ENCODE measurements at regions not wholly inside any gene's neighbourhood (a gene's known extent, or its start where the extent isn't known, plus 50 kb on each side); places are given as distances from the start of the nearest gene placed in this dataset.

- TF ChIP-seq CTCF (IDR thresholded peaks at IDR 0.05) = no peak
- H3K4me3 ChIP-seq = no peak overlapping the region
- no peak overlapping the region for H3K27ac ChIP-seq
- no peak for DNase-seq (ENCODE audit: low spot score)
Observed at GRCh38 chr9:108080285-108080684, 590.7 kb upstream of the KLF4 start.

DNA sequence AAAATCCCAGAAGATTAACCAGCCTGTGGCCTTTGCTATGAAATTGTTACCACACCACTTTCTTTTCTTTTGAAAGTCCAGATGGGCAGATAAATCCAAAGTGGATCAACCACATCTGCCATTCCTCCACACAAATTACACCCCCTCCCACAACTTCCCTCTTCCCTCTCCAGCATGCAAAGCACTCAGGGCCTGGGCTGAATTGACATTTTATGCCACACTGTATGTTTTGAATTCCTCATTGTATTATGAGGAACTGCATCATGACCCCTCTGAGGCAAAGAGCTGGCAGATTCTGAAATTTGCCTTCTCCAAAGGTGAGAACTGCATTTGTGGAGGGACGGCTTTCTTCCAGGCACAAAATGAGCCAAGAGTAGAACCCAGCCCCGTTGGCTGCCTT lies 589.2 kb upstream of the KLF4 start:
- DNase-seq (ENCODE audit: low spot score) = no peak
- Histone ChIP-seq H3K4me3 (no peak overlapping the region), H3K27ac (peak overlapping the region in 1 of 2 donors; percentile 22)
- TF ChIP-seq CTCF (IDR thresholded peaks at IDR 0.05) = no peak

- no peak for DNase-seq (ENCODE audit: low spot score)
- no peak for TF ChIP-seq CTCF (IDR thresholded peaks at IDR 0.05)
- H3K27ac ChIP-seq = peak overlapping the region in 1 of 2 donors; percentile 22
- no peak overlapping the region for H3K4me3 ChIP-seq
Observed at GRCh38 chr9:108078375-108078774, 588.8 kb upstream of the KLF4 start.

GRCh38 chr9:108077556-108077955 lies 588.0 kb upstream of the KLF4 start:
- TF ChIP-seq CTCF (IDR thresholded peaks at IDR 0.05) = no peak
- Histone ChIP-seq H3K27ac (no peak overlapping the region), H3K4me3 (no peak overlapping the region)
- no peak for DNase-seq (ENCODE audit: low spot score)

GRCh38 chr9:108074900-108075299 lies 585.3 kb upstream of the KLF4 start:
- TF ChIP-seq CTCF (IDR thresholded peaks at IDR 0.05) = no peak
- H3K4me3 ChIP-seq = no peak overlapping the region
- DNase-seq (ENCODE audit: low spot score) = no peak
- H3K27ac ChIP-seq = no peak overlapping the region

GRCh38 chr9:108073823-108074222 lies 584.3 kb upstream of the KLF4 start:
- Histone ChIP-seq H3K4me3 (no peak overlapping the region), H3K27ac (no peak overlapping the region)
- TF ChIP-seq CTCF (IDR thresholded peaks at IDR 0.05) = no peak
- DNase-seq (ENCODE audit: low spot score) = no peak

DNA sequence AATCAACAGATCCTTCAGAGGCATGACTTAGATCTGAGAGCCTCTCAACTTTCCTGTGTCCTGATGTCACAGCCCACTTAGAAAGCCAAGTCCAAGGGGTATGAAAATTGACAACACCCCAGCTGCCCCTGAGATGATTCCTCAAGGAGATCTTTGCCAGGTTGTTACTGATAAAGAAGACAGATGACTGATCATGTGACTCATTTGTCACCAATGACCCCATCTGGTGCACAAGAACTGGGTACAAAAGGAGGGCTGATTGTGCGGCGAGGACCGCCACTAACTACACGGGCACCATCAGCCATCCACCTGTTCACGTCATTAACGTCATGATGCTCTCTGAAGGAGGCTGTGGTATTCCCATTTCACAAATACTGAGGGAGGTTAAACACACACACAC lies 583.2 kb upstream of the KLF4 start:
- Histone ChIP-seq H3K27ac (no peak overlapping the region), H3K4me3 (no peak overlapping the region)
- TF ChIP-seq CTCF (IDR thresholded peaks at IDR 0.05) = no peak
- no peak for DNase-seq (ENCODE audit: low spot score)
